ENCODE measurements at regions not wholly inside any gene's neighbourhood (a gene's known extent, or its start where the extent isn't known, plus 50 kb on each side); places are given as distances from the start of the nearest gene placed in this dataset.

GRCh38 chr4:123524958-123525628 is 128.5 kb downstream of the SPRY1 start:
- no peaks in the 10 kb centered on the region for H3K4me1 ChIP-seq
- no peaks in the 10 kb centered on the region for H3K9me3 ChIP-seq
- no peaks in the 10 kb centered on the region for H3K27me3 ChIP-seq
- TF ChIP-seq CTCF (IDR thresholded peaks at IDR 0.05) (no peak), POLR2A (IDR thresholded peaks at IDR 0.05) (no peak)
- DNase-seq = no peak
- H3K27ac ChIP-seq = no peak overlapping the region
- H3K4me3 ChIP-seq = no peak overlapping the region
- no peaks in the 10 kb centered on the region for H3K36me3 ChIP-seq

GRCh38 chr4:123526511-123526910 is 129.9 kb downstream of the SPRY1 start:
- no peak overlapping the region for H3K4me3 ChIP-seq
- DNase-seq = no peak
- H3K27me3 ChIP-seq = no peaks in the 10 kb centered on the region
- H3K9me3 ChIP-seq = no peaks in the 10 kb centered on the region
- no peak overlapping the region for H3K27ac ChIP-seq
- no peaks in the 10 kb centered on the region for H3K4me1 ChIP-seq
- no peak for TF ChIP-seq POLR2A (IDR thresholded peaks at IDR 0.05)
- no peak for TF ChIP-seq CTCF (IDR thresholded peaks at IDR 0.05)
- no peaks in the 10 kb centered on the region for H3K36me3 ChIP-seq

- H3K4me3 ChIP-seq = no peak overlapping the region
- no peaks in the 10 kb centered on the region for H3K9me3 ChIP-seq
- TF ChIP-seq POLR2A (IDR thresholded peaks at IDR 0.05) = no peak
- TF ChIP-seq CTCF (IDR thresholded peaks at IDR 0.05) = no peak
- no peaks in the 10 kb centered on the region for H3K36me3 ChIP-seq
- H3K27me3 ChIP-seq = no peaks in the 10 kb centered on the region
- no peaks in the 10 kb centered on the region for H3K4me1 ChIP-seq
- no peak overlapping the region for H3K27ac ChIP-seq
- no peak for DNase-seq
Measured at GRCh38 chr4:123528501-123529277, 132.1 kb downstream of the SPRY1 start.

- Histone ChIP-seq H3K9me3 (no peaks in the 10 kb centered on the region), H3K27ac (no peak overlapping the region)
Measured at GRCh38 chr4:123529278-123529568, 132.6 kb downstream of the SPRY1 start.

GRCh38 chr4:123530357-123530756 is 133.8 kb downstream of the SPRY1 start:
- no peak overlapping the region for H3K4me3 ChIP-seq
- no peak overlapping the region for H3K27ac ChIP-seq
- no peaks in the 10 kb centered on the region for H3K9me3 ChIP-seq
- no peak for DNase-seq
- H3K4me1 ChIP-seq = no peaks in the 10 kb centered on the region
- H3K36me3 ChIP-seq = no peaks in the 10 kb centered on the region
- no peak for TF ChIP-seq CTCF (IDR thresholded peaks at IDR 0.05)
- no peak for TF ChIP-seq POLR2A (IDR thresholded peaks at IDR 0.05)
- no peaks in the 10 kb centered on the region for H3K27me3 ChIP-seq

More at GRCh38 chr4:123529278-123529568, 132.6 kb downstream of the SPRY1 start:
- Histone ChIP-seq H3K27me3 (no peaks in the 10 kb centered on the region), H3K36me3 (no peaks in the 10 kb centered on the region), H3K4me1 (no peaks in the 10 kb centered on the region), H3K4me3 (no peak overlapping the region)
- DNase-seq = no peak
- TF ChIP-seq CTCF (IDR thresholded peaks at IDR 0.05) (no peak), POLR2A (IDR thresholded peaks at IDR 0.05) (no peak)
